Stimulated activated CD4-positive, alpha-beta T cell treated with anti-CD3 and anti-CD28 coated beads, Interleukin-12 subunit alpha, Interleukin-12 subunit beta, amount 100 ng/mL, for 24 hours (primary cell): ENCODE measurements at regions not wholly inside any gene's neighbourhood (a gene's known extent, or its start where the extent isn't known, plus 50 kb on each side); places are given as distances from the start of the nearest gene placed in this dataset.
"Not testable (repeated sequence)": the region's sequence is repeated elsewhere in the genome, so short reads cannot be mapped to it uniquely, and the experiment has no call there.

Experiments
- DNase-seq, 2 experiments: peaks; one replicate each; pipeline ENCODE4 v3.0.0-alpha.2; 2020; ENCODE audit warnings: low read depth in 2 of 2

DNA sequence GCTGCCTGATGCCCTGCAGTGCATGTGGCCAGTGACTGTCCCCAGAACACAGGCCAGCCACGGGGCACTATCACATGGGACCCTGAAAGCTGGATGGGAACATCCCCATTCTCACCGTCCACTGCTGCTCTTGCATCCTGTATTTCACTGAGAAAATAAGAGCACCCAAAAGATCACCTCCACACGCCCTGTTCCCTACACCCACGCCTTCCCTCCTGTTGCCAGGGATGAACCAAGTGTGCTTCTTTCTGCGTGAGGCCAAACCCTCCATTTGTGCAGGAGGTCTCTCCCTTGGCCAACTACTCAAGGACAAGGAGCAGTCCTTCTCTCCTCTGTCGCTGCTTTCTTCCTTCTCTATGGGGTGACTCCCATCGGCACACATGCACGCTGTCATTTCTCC, 118.3 kb downstream of the LRRC37A3 start:
- not testable (repeated sequence) for DNase-seq

DNA sequence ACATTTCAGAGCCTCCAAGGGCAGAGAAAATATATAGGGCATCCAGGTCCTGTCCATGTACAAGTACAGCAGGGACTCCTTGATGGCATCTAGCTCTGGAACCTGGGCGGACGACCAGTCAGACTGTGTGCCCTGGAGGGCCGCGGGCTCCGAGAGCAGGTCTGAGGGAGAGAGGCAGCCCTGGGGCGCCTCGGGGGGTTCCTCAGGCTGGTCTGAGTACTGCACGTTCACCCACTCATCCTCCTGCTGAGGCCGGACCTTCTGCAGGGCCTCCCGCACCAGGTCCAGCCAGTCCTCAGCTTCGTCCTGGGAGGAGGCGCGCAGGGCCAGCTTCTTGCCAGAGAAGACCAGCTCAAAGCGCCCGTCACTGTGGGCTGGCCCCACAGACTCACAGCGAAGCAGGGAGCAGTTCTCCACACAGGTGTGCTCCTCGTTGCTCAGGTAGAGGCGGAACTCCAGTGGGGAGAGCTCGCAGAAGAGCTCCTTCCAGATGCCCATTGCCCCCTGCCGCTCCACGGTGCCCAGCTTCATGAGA, 118.8 kb downstream of the LRRC37A3 start:
- DNase-seq = not testable (repeated sequence)

DNA sequence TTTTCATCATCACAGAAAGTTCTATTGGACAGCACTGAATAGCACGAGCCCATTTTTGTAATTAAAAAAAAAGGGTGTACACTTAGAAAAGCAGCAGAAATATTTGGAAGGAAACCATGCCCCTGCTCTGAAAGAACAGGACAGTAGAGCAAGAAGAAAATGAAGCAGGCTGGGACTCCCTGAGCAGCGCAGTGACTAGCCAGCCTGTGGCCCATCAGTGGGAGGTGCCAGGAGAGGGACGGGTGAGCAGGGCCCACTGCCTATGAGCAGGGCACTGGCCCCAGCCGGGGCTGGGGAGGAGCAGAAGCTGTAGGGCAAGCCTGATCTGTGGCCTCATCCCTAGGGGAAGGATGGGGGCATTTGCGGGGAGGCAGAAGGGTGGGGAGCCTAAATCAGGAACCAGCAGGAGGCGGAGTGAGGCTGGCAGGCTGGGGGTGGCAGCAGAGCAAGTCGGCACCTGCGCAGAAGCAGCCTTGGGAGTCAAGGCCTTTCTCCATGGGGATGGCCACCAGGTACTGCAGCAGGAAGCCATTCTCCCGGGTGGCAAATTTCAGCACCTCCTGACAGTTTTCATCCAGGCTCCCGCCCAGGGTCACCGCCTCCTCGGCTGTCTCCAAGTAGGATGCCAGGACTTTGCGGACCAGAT, 119.6 kb downstream of the LRRC37A3 start:
- DNase-seq = not testable (repeated sequence)

DNA sequence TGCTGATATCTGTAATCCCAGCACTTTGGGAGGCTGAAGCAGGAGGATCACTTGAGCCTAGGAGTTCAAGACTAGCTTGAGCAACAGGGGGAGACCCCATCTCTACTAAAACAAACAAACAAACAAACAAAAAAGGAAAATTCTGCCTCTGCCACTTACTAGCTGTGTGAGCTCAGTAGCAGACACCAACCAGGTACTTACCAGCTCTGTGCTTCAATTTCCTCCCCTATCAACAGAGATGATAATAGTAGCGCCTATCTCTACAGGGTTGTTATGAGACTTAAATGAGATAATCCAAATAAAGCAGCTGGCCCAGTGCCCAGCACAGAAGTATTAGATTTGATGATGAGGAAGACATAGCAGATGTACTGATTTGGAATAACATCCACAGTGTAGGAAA, 120.3 kb downstream of the LRRC37A3 start:
- DNase-seq = not testable (repeated sequence)

DNA sequence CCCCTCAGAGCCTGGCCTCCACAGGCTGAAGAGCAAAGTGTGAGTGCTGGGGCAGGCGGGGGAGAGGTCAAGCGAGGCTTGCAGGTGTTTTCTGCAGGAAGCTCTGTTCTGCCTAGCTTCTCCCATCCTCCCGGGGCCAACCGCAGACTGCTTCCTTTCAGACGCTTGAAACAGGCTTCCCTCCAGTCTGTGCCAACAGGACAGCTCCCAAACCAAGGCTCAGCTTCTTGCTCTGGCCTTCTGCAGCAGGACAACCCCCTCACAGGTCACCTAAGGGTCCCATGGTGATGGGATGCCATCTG, 120.8 kb downstream of the LRRC37A3 start:
- DNase-seq = not testable (repeated sequence)

DNA sequence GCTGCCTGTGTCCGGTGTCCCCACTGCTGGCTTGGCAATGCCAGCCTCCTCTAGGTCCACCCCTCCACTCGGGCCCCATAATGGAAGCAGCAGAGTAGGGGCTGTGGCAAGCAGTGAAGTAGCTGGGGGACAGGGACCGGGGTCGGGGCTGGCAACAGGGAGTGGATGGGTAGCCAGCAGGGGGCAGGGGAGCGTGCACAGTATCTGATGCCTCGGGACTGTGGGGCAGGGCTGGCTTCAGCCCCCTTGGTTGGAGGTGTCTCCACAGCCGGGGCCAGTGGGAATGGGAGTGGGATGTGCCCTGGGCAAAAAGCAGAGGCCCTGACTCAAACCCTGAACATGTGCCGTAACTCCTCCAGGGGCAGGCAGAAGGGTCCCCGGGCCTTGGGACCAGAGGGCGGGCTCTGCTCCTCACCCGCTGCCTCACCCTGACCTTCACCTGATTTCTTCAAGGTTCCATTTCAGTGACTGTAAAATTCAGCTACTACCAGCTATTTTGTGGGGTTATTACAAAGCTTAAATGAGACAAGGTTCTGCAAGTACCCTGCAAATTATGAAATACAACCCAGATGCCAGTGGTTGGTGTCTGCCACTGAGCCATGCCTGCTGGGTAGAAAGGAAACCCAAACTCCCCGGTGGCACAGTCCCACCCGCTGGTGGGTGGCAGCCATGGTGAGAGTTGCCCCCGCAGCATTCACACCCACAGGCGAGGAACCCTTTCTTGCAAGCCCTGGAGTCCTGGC, 121.4 kb downstream of the LRRC37A3 start:
- not testable (repeated sequence) for DNase-seq

DNA sequence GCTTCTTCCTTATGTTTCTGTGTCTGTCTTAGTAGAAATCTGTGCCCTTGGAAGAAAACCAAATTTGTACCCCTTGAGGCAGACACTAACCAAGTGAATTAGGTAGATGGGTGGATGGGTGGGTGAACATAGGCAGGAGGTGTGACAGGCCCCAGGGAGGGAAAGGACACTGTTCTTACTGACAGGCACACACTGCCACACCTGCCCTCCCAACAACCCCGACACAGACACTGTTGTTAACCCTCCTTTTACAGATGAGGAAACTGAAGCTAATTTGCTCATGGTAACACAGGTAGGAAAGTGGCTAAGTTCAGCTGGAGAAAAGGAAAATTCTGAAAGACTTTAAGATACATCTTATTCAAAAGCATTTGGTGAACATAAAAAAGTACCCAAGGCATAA, 123.9 kb downstream of the LRRC37A3 start:
- DNase-seq = not testable (repeated sequence)

DNA sequence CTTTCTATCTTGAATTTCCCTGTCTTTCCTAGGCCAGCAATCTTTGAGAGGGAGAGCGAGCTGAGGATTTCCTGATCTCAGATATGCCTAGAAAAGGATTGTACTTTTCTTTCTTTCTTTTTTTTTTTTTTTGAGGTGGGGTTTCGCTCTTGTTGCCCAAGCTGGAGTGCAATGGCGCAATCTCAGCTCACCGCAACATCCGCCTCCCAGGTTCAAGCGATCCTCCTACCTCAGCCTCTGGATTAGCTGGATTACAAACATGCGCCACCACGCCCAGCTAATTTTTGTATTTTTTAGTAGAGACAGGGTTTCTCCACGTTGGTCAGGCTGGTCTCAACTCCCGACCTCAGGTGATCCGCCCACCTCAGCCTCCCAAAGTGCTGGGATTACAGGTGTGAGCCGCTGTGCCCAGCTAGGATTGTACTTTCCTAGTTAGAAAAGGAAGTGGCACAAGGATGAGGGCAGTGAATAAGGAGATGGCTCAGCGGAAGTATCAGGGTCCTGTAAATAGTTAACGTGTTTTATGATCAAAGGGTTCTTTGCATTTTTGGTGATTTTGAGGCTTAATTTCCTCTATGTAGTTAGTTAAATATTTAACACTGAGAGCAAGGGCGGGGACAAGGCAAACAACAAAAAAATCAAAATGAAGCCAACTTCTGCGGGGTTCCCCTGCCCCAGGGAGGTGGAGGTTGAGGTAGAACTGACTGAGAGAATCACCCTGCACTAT, 124.6 kb downstream of the LRRC37A3 start:
- DNase-seq = not testable (repeated sequence)

DNA sequence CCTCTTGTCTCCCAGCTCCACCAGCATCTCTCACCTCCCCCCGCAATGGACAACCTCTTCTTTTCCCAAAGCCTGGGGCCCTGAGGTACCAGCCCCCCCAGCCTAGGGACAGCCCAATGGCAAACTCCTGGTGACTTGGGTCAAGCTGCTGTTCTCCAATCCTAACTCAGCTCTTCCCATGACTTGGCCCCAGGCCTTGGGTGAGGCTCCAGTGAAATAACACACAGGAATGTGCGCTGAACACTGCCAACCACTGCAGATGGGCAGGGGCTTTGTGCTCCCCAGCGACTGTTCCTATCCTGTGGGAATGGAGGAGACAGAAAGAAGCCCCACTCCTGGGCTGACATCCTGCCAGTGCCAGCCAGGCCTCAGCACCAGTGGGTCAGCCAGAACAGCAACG, 125.2 kb downstream of the LRRC37A3 start:
- DNase-seq = not testable (repeated sequence)

DNA sequence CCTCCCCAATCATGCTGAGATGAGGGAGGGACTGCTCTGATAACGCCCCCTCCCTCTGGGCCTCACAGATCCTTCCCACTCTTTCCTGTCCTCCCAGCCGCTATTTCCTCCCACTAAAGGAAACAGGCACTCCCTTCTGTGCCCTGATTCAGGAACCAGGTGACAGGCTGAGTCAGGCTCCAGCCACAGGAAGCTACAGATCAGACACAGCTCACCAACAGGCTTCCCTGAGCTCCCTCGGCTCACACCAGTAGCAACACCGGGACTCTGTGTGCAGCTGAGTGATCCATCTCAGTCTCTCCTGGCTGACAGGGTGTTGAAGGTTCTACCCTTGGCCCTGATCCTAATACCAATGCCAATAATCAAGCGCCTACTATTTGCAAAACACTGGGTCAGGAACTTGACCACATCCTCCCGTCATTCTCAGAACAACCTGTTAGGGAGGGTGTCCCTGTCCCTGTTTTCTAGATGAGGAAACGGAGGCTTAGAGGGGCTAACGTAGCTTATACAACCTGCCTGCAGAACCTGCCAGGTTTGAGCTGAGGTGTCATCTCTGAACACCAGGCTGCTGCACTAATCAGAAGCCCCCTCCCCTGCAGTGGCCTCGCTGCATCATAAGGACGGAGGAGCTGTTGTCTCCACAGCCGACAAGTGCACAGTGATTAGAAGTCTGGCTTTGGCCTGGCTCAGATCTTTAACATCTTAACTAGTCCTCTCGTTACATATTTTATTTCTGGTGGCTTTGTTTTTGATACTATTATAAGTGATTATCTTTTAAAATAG, 126.3 kb downstream of the LRRC37A3 start:
- not testable (repeated sequence) for DNase-seq

DNA sequence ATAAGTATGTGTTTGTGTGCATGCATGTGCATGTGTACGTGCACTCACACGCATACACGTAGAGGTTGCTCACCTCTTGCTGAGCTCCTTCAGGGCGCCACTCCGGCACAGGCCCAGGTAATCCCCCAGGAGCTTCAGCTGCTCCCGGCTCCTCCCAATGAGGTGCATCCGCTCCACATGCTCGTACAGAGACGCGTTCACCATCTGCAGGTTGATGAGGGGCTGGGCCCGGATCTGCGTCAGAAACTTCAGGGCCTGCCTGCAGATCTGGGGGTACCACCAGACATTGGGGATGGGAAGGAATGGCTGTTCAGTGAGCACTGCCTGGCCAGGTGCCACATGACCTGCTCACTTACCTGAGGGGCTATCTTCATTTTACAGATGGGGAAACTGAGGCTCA, 127.0 kb downstream of the LRRC37A3 start:
- DNase-seq = not testable (repeated sequence)

DNA sequence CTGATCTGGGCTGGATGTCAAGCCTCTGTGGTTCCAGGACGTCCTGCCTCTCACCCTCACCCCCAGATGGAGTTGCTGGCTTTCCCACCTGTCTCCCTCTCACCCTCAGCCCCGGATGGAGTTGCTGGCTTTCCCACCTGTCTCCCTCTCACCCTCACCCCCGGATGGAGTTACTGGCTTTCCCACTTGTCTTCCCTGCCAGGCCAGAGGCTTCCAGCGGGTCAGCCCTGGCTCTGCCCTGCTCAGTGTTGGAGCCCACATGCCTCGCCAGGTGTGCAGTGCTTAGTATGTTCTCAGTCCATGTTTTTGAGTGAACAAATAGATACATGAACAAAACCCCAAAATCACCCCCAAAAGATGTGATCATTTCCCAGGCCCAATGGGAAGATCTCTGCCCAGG, 127.6 kb downstream of the LRRC37A3 start:
- DNase-seq = not testable (repeated sequence)

DNA sequence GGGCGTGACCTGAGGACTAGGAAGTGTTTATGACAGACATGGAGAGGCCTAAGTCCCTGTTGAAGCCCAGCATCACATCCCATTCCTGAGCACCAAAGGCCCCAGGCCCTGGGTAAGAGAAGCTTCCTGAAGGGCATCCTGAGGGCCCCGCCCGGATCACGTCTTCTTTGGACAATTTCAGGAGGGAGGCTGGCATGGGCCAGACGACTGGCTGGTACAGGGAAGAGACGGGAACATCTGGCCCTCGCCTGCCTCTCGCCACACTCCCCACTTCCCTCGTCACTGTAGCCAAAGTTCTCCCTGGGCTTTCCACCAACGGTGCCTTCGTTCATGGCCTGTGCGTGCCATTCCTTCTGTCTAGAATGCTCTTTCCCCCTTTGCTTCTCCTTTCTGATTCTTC, 128.1 kb downstream of the LRRC37A3 start:
- not testable (repeated sequence) for DNase-seq

DNA sequence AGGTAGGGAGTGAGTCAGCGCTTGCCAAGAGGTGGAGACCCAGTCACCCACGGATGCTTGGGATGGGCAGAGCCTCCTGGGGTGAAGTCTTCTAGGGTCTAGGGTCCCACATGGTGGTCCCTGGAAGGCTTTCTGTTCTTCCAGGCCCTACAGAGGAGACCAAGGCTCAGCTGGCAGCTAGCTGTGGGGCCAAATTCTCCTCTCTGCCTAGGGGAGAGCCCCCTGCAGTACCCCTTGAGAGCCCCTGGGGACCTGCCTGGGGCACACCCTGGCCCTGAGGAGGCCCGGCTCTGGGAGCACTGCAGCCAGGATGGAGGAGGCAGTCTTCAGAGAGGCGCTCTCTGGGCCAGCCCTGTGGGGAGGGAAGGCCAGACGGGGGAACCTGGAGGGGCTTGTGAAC, 128.6 kb upstream of the SMURF2 start:
- not testable (repeated sequence) for DNase-seq

DNA sequence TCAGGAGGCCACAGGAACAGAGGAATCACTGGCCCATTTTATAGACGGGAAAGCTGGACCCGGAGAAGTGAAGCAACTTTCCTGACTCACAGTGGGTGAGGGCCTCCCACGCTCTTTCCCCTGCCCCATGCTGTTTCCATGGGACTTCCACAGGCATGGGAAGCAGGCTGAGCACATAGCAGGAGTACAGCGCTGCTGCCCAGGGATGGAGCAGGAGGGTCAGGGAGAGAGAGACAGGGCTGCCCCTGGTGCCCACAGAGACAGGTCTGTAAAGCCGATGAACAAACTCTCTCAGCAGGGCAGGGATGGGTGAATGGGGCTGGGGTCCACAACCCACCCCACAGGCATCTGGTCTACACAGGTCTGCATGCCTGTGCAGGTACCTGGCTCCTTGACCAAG, 128.1 kb upstream of the SMURF2 start:
- not testable (repeated sequence) for DNase-seq

DNA sequence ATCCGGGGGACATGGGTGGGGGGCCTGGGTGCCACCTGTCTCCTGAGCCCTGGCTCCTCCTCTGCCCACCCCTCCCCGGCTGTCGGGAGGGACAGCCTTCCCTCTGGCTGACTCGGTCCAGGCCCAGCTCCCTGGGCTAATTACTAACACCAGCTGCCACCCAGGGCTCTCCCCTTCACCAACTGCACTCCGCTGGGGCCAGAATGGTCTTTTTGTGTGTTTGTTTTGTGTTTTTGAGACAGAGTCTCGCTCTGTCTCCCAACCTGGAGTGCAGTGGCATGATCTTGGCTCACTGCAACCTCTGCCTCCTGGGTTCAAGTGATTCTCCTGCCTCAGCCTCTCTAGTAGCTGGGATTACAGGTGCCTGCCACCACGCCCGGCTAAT, 126.9 kb upstream of the SMURF2 start:
- not testable (repeated sequence) for DNase-seq

DNA sequence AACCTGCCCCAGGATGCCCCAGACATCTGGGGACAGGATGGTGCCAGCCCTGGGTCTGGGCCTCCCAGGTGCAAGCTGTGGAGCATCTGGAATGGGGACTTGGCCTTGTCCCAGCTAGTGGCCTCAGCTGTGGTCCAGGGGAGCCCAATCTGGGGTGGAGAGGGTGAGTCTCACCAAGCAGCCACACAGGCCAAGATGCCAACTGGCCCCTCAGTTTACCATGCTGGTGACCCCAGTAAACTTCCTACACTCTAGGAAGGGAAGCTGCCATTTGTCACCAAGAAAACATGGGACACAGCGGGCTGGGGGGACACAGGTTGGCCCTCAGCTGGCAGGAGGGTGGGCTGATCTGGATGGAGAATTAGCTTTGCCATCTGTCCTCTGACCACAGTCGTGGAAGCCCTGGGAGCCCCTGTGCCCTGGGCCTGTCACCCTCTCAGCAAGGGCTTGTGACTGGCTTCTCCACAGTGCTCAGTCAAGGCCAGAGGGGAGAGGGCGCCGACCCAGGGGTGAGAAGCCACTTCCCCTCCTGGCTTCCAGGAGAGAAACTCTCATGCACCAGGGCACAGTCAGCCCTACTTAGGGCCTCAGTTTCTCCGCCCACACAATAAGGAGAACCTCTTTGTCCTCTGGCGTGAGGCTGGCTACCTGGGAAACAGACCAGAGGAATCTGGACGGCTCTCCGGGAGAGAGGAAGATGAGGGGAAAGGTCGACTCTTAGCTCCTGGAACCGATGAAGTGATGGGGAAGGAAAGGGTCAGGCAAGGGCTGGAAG, 126.4 kb upstream of the SMURF2 start:
- DNase-seq = no peak

DNA sequence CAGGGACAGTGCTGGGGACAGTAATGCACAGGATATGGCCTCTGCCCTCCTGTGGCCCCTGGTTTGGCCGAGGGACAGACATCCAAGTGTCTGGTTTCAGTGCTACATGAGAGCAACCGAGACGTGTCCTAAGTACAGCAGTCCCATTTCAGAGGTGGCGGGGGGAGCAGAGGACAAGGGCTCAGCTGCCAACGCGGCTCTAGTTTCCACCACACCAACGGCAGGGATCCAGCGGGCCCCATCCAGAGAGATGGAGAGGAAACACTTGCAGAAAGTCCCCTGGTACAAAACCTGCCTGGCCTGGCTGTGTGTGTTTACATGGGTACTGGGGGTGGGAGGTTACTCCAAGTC, 125.8 kb upstream of the SMURF2 start:
- no peak for DNase-seq

DNA sequence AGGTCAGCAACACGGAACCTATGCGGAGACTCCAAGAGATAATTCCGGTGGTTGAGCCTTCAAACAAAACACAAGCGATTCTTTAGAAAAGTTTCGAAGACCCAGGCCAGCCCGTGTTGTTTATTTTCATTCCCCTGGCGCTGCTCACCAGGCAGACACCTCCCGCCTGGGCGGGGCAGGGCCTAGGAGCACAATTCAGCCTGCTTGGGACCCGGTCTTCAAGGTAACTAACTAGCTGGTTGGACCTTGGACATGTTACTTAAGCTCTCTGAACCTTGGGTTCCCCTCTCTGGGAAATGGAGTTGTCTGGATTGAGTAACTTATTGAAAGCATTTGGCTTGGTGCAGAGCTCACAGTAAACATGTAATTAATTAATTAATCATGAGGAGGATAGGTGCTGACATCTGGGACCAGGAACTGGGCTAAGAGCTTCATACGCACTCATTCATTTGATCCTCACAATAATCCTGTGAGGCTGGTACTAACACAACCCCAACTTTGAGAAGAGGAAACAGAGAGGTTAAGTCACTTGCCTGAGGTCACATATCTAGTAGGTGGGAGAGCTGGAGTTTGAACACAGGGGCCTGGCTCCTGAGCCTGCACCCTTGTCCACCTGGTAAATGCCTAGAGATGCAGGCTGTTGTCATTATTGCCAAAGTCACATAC, 125.3 kb upstream of the SMURF2 start:
- no peak for DNase-seq

DNA sequence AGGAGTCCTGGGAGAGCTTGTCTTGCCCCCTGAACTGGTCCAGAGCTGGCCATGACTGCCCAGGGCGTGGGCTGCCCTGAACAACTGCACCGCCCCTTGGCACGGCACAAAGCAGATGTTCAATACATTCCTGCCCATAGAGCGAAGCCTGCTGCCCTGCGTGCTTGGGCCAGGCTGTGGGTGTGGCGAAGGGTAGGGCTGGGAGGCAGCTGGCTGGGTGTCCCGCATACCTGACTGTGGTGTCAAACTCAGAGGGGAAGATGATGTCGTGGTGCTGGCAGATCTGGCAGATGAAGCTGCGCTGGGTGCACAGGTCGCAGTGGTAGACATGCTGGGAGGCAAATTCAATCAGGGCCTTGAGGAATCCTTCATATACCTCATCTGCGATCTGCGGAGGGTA, 124.2 kb upstream of the SMURF2 start:
- DNase-seq = no peak

DNA sequence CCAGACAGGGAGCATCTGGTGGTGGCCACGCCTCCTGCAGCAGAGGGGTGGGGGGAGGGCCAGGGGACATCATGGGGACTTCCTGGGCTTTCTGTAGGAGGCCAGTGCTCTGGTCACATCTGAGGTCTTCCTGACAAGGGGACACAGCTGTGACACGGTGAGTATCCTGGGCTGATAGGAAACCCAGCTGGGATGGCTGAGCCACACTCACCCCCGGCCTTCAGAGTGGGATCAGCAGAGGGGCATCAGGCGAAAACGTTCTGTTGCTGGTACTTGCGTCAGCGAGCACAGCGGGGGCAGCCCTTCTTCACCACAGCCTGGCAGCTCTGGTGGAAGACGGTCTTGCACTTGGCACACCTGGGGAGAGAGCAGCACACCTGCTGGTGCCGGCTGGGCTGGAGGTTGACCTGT, 122.9 kb upstream of the SMURF2 start:
- DNase-seq = no peak
